ENCODE measurements at regions not wholly inside any gene's neighbourhood (a gene's known extent, or its start where the extent isn't known, plus 50 kb on each side); places are given as distances from the start of the nearest gene placed in this dataset.

DNA sequence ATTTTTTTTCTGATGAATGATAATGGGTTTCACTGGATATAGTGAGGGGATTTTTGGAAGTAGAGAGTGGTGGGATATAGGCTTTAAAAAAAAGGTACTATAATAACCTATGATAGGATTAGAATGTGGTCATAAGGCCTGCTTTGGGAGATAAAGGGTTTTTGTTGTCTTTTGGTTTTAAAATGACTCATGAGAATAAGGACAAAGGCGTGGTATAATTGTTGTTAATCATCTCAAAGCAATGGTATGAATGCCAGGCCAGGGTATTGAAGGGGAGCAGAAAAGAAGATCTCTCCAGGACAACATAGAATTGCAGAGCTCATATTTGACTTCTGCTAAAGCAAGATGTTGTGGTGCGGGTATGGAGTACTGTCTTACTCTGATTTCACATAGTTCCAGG is 579.4 kb downstream of the JRKL start:
- peaks cover 4% of the 10 kb centered on the region for H3K4me1 Mint-ChIP-seq (ENCODE audit: low read depth)
- H3K27ac Mint-ChIP-seq = no peak overlapping the region
- no peaks in the 10 kb centered on the region for H3K36me3 Mint-ChIP-seq (ENCODE audit: insufficient read depth)
- H3K27me3 Mint-ChIP-seq = no peaks in the 10 kb centered on the region
- TF ChIP-seq, protein P1, sequence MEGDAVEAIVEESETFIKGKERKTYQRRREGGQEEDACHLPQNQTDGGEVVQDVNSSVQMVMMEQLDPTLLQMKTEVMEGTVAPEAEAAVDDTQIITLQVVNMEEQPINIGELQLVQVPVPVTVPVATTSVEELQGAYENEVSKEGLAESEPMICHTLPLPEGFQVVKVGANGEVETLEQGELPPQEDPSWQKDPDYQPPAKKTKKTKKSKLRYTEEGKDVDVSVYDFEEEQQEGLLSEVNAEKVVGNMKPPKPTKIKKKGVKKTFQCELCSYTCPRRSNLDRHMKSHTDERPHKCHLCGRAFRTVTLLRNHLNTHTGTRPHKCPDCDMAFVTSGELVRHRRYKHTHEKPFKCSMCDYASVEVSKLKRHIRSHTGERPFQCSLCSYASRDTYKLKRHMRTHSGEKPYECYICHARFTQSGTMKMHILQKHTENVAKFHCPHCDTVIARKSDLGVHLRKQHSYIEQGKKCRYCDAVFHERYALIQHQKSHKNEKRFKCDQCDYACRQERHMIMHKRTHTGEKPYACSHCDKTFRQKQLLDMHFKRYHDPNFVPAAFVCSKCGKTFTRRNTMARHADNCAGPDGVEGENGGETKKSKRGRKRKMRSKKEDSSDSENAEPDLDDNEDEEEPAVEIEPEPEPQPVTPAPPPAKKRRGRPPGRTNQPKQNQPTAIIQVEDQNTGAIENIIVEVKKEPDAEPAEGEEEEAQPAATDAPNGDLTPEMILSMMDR (IDR thresholded peaks at IDR 0.05; ENCODE audit: unreplicated experiment) = no peak
- no peak for DNase-seq (ENCODE audit: low spot score, unreplicated experiment)
- no peak overlapping the region for H3K4me3 Mint-ChIP-seq (ENCODE audit: low read depth)
- H3K9me3 Mint-ChIP-seq (ENCODE audit: low read depth) = no peaks in the 10 kb centered on the region

DNA sequence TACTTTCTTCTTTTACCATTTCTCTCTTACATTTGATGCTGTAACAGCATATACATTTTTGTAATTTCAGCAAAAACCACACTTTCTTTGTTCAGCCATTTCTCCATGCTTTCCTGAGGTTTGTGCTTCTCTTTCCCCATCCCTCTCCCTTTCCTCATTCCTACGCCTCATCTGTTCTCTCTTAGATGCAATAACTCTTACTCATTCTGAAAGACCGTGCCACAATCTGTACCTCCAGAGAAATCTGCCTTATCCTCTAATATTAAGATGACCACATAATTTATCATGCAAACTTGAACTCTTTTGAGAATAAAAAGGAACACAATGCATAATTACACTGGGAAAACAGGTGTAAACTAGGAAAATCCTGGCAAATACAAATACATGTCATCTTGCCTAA is 588.9 kb downstream of the JRKL start:
- no peaks in the 10 kb centered on the region for H3K27me3 Mint-ChIP-seq
- TF ChIP-seq, protein P1 (IDR thresholded peaks at IDR 0.05; ENCODE audit: unreplicated experiment) = no peak
- no peak for DNase-seq (ENCODE audit: low spot score, unreplicated experiment)
- no peak overlapping the region for H3K27ac Mint-ChIP-seq
- H3K4me3 Mint-ChIP-seq (ENCODE audit: low read depth) = no peak overlapping the region
- H3K4me1 Mint-ChIP-seq (ENCODE audit: low read depth) = no peaks in the 10 kb centered on the region
- no peaks in the 10 kb centered on the region for H3K9me3 Mint-ChIP-seq (ENCODE audit: low read depth)
- no peaks in the 10 kb centered on the region for H3K36me3 Mint-ChIP-seq (ENCODE audit: insufficient read depth)

DNA sequence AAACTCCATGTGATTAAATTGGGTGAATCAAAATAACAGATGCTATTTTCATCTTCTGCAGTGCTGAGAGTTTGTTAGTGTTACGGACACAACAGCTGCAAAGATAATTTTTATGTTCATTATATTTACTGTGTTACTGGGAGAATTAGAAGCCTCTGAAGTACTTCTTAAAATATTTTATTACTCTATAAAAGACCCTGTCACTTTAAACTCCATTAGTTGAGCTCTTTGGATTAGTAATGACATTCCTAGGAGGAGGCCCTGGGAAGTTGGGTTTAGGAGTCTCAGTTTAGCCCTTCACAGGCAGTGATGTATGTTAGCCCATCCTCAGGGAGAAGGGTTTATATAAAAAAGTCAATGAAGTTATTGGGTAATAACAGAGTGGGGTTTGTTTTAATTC is 596.7 kb downstream of the JRKL start:
- TF ChIP-seq, protein P1 (IDR thresholded peaks at IDR 0.05; ENCODE audit: unreplicated experiment) = no peak
- Mint-ChIP-seq H3K9me3 (ENCODE audit: low read depth) (peaks cover 2% of the 10 kb centered on the region), H3K4me1 (ENCODE audit: low read depth) (peaks cover 8% of the 10 kb centered on the region), H3K4me3 (ENCODE audit: low read depth) (no peak overlapping the region), H3K27ac (no peak overlapping the region), H3K27me3 (no peaks in the 10 kb centered on the region), H3K36me3 (ENCODE audit: insufficient read depth) (no peaks in the 10 kb centered on the region)
- no peak for DNase-seq (ENCODE audit: low spot score, unreplicated experiment)

DNA sequence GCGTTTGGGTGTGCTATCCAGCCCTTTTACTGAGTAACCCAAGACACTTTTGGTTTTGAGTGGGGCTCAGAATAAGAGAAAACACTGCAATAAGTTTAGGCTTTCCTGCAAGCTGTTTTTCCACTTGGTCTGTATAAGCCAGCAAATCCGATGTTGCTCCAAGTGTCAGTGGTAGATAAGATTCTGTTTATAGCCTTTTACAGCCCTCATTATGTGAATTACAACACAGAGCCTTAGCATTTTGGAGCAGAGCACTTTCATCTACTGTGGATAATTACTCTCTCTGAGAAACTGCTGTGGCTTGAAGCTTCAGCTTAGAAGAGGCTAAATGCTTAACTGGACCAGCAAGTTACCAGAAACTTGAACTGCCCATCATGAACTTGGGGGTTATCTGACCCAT is 601.1 kb downstream of the JRKL start:
- no peak overlapping the region for H3K4me3 Mint-ChIP-seq (ENCODE audit: low read depth)

DNA sequence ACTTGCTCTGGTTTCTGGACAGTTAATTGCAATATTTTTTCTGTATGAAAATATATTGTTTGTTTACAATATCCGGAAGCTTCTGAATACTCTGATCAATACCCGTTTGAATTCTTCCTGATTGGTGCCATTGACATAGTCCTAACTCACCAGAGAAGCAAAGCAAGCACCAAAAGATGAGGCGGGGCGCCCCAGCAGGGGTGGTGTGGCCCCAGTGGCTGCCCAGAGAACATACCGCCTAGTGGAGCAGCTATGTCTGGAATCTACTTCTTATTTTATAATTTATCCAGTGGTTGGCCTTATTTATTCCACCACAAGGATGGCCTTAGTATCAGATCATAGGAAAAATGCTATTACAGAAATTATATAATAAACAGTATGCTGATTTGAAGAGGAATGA is 610.7 kb downstream of the JRKL start:
- H3K9me3 Mint-ChIP-seq (ENCODE audit: low read depth) = no peaks in the 10 kb centered on the region
- H3K4me3 Mint-ChIP-seq (ENCODE audit: low read depth) = no peak overlapping the region
- DNase-seq (ENCODE audit: low spot score, unreplicated experiment) = no peak
- H3K36me3 Mint-ChIP-seq (ENCODE audit: insufficient read depth) = no peaks in the 10 kb centered on the region
- H3K27me3 Mint-ChIP-seq = no peaks in the 10 kb centered on the region
- H3K4me1 Mint-ChIP-seq (ENCODE audit: low read depth) = no peaks in the 10 kb centered on the region
- TF ChIP-seq, protein P1 (IDR thresholded peaks at IDR 0.05; ENCODE audit: unreplicated experiment) = no peak
- H3K27ac Mint-ChIP-seq = no peak overlapping the region

More for the DNA sequence above, 601.1 kb downstream of the JRKL start:
- H3K9me3 Mint-ChIP-seq (ENCODE audit: low read depth) = peaks cover 7% of the 10 kb centered on the region
- TF ChIP-seq, protein P1 (IDR thresholded peaks at IDR 0.05; ENCODE audit: unreplicated experiment) = no peak
- no peak overlapping the region for H3K27ac Mint-ChIP-seq
- H3K36me3 Mint-ChIP-seq (ENCODE audit: insufficient read depth) = no peaks in the 10 kb centered on the region
- peaks cover 8% of the 10 kb centered on the region for H3K4me1 Mint-ChIP-seq (ENCODE audit: low read depth)
- DNase-seq (ENCODE audit: low spot score, unreplicated experiment) = no peak
- H3K27me3 Mint-ChIP-seq = no peaks in the 10 kb centered on the region

All from progenitor cell of endocrine pancreas (in vitro differentiated cells).